ENCODE measurements at regions not wholly inside any gene's neighbourhood (a gene's known extent, or its start where the extent isn't known, plus 50 kb on each side); places are given as distances from the start of the nearest gene placed in this dataset.

DNA sequence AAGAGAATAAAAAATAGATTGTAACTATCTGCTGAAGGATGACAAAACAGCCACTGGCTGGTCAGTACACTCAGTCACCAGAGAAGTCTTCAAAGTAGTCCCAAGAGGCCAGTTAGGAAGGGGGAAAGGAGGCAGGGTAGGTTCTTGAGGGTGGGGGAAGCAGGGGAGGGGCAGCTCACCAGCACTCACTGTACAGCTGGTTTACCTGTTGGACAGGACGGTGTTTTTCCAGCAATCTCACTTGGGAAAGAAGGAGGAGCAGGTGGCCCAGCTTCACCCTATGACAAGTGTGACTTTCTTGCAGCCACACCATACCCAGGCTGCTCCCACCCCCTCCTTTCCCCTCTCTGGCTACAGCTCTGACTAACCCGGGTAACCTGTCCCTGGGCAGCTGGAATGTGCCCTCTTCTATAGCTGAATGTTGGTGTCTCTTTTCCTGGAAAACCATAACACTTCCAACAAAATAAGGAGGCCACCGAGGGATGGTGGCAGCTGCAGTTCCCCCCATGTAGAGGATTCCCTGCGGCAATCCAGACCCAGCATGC, 203.4 kb upstream of the NSMCE3 start:
- Histone ChIP-seq H3K18ac (ENCODE audit: low read depth, low read length) (no peak overlapping the region), H3K4me2 (ENCODE audit: low read depth, low read length) (no peak overlapping the region), H4K5ac (ENCODE audit: low read depth, low read length) (no peak overlapping the region), H3K4ac (ENCODE audit: low read depth, low read length) (no peak overlapping the region), H4K91ac (ENCODE audit: insufficient read depth, low read depth, low read length) (no peak overlapping the region), H3K56ac (ENCODE audit: extremely low read depth, insufficient read depth, low read length) (no peak overlapping the region), H3K14ac (replicated peaks; ENCODE audit: low read depth, low read length) (no peak overlapping the region), H3K36me3 (ENCODE audit: control insufficient read depth, insufficient read depth, low read length) (no peaks in the 10 kb centered on the region), H4K20me1 (ENCODE audit: insufficient read depth, low read length) (no peaks in the 10 kb centered on the region), H3K23ac (ENCODE audit: low read depth, low read length) (no peak overlapping the region), H2AK5ac (ENCODE audit: low read depth, low read length) (no peak overlapping the region), H2BK120ac (ENCODE audit: low read depth, low read length) (no peak overlapping the region), H3K27ac (ENCODE audit: insufficient read depth, low read length) (no peak overlapping the region), H2BK20ac (ENCODE audit: low read depth, low read length) (no peak overlapping the region), H3K9me1 (ENCODE audit: insufficient read depth, low read length) (no peaks in the 10 kb centered on the region), H3K4me1 (ENCODE audit: control insufficient read depth, insufficient read depth, low read length) (no peaks in the 10 kb centered on the region), H2AK9ac (replicated peaks; ENCODE audit: low read depth, low read length, poor library complexity) (no peak overlapping the region), H3K9me3 (ENCODE audit: control insufficient read depth, insufficient read depth, low read length) (peaks cover 2% of the 10 kb centered on the region; the same call in 1 of the 2 replicates), H3K9ac (ENCODE audit: low read depth, low read length) (no peak overlapping the region), H2AFZ (replicated peaks; ENCODE audit: low read length, poor library complexity) (no peak overlapping the region), H3K27me3 (ENCODE audit: control insufficient read depth, insufficient read depth, low read length) (no peaks in the 10 kb centered on the region), H4K8ac (ENCODE audit: low read depth in 2 of 2, low read length in 2 of 2) (no peak overlapping the region), H2BK15ac (ENCODE audit: low read depth, low read length) (no peak overlapping the region), H2BK5ac (ENCODE audit: low read depth, low read length, poor library complexity, severe bottlenecking) (no peak overlapping the region), H3K79me1 (ENCODE audit: low read depth in 1 of 2, low read length in 2 of 2) (no peaks in the 10 kb centered on the region), H3K4me3 (ENCODE audit: insufficient read depth, low read depth, low read length) (no peak overlapping the region)
- no peak for TF ChIP-seq MAFK (IDR thresholded peaks at IDR 0.05; ENCODE audit: low read depth, low read length)
- no peak for TF ChIP-seq RCOR1 (IDR thresholded peaks at IDR 0.05; ENCODE audit: insufficient replicate concordance, low read length)
- TF ChIP-seq, protein P1, sequence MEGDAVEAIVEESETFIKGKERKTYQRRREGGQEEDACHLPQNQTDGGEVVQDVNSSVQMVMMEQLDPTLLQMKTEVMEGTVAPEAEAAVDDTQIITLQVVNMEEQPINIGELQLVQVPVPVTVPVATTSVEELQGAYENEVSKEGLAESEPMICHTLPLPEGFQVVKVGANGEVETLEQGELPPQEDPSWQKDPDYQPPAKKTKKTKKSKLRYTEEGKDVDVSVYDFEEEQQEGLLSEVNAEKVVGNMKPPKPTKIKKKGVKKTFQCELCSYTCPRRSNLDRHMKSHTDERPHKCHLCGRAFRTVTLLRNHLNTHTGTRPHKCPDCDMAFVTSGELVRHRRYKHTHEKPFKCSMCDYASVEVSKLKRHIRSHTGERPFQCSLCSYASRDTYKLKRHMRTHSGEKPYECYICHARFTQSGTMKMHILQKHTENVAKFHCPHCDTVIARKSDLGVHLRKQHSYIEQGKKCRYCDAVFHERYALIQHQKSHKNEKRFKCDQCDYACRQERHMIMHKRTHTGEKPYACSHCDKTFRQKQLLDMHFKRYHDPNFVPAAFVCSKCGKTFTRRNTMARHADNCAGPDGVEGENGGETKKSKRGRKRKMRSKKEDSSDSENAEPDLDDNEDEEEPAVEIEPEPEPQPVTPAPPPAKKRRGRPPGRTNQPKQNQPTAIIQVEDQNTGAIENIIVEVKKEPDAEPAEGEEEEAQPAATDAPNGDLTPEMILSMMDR (conservative IDR thresholded peaks at IDR 0.05; ENCODE audit: low read depth, low read length) = no peak
- TF ChIP-seq MAZ (IDR thresholded peaks at IDR 0.05; ENCODE audit: borderline replicate concordance, low read depth, low read length) = no peak
- POLR2A ChIA-PET (ENCODE audit: unreplicated experiment) = no interaction called here
- no TSS peak for BruUV-seq (replicated peaks)
- DNase-seq = no peak
- dilution Hi-C loops (cut with HindIII; ENCODE audit: low sequenced_read_pairs, unreplicated experiment) (no loop called here), intact Hi-C loops (cut with micrococcal nuclease) (no loop called here), in situ Hi-C loops (cut with MboI; ENCODE audit: low sequenced_read_pairs) (no loop called here)
- CTCF ChIA-PET = no interaction called here
- no peak for ATAC-seq (ENCODE audit: low read depth)
- no CpG with 5 or more reads among the region's 4 CpGs for WGBS, 2 experiments (ENCODE audit: extremely low coverage in 2 of 2, insufficient read length in 1 of 2)
